ENCODE measurements at regions not wholly inside any gene's neighbourhood (a gene's known extent, or its start where the extent isn't known, plus 50 kb on each side); places are given as distances from the start of the nearest gene placed in this dataset.

- peaks cover 58% of the 10 kb centered on the region for H3K27me3 Mint-ChIP-seq
- no peak overlapping the region for H3K4me2 ChIP-seq (replicated peaks; ENCODE audit: low read depth, low read length, poor library complexity, severe bottlenecking)
- H3K79me2 ChIP-seq (ENCODE audit: control insufficient read depth, insufficient read depth, low read length): no peaks in the 10 kb centered on the region
- ATAC-seq (ENCODE audit: low read depth): no peak
- intact Hi-C loops (cut with micrococcal nuclease): loop anchor here (10.0 kb wide), 1 partner anchor 115 kb away; no protein-coding TSS in a partner anchor
- no peaks in the 10 kb centered on the region for H4K20me1 ChIP-seq (ENCODE audit: control insufficient read depth, insufficient read depth, low read length, poor library complexity, severe bottlenecking)
- TF ChIP-seq CTCF (IDR thresholded peaks at IDR 0.05): no peak
- no peak for TF ChIP-seq EZH2 (IDR thresholded peaks at IDR 0.05; ENCODE audit: borderline replicate concordance, insufficient read depth, low read depth, low read length, poor library complexity, severe bottlenecking)
- H3K4me1 Mint-ChIP-seq: no peaks in the 10 kb centered on the region
- no peak overlapping the region for H3K4me3 Mint-ChIP-seq
- ChIA-PET POLR2A (no interaction called here), CTCF (no interaction called here)
- H3K27ac Mint-ChIP-seq: no peak overlapping the region
- no peak overlapping the region for H3K9ac ChIP-seq (ENCODE audit: low read length)
- H3K27me3 ChIP-seq (replicated peaks in 1 of 4; ENCODE audit: control extremely low read depth in 1 of 4, control insufficient read depth in 3 of 4, insufficient read depth in 4 of 4, low read length in 3 of 4): peaks cover 0 to 15% (median 5%) of the 10 kb centered on the region in 4 experiments
- H3K9me3 Mint-ChIP-seq (ENCODE audit: insufficient read depth): peaks cover 2% of the 10 kb centered on the region
- no peak overlapping the region for H3K27ac ChIP-seq (ENCODE audit: low read length in 2 of 2)
- no peak overlapping the region for H3K4me3 ChIP-seq (ENCODE audit: control extremely low read depth in 1 of 5, extremely low read depth in 1 of 5, insufficient read depth in 1 of 5, low read depth in 2 of 5, low read length in 4 of 5)
- DNase-seq: no peak
- WGBS (ENCODE audit: insufficient coverage): 79% methylated on average over 2 of the region's 3 CpGs
- H3K36me3 ChIP-seq (replicated peaks in 1 of 2; ENCODE audit: control extremely low read depth in 1 of 2, control insufficient read depth in 1 of 2, extremely low read depth in 1 of 2, insufficient read depth in 2 of 2, low read length in 1 of 2): no peaks in the 10 kb centered on the region
- no peaks in the 10 kb centered on the region for H3K4me1 ChIP-seq (ENCODE audit: control insufficient read depth in 2 of 2, insufficient read depth in 2 of 2, low read length in 2 of 2)
- no peak overlapping the region for H2AFZ ChIP-seq (ENCODE audit: insufficient read depth, low read depth, low read length, poor library complexity, severe bottlenecking)
- H3K9me3 ChIP-seq (ENCODE audit: control extremely low read depth in 1 of 3, control insufficient read depth in 2 of 3, insufficient read depth in 1 of 3, low read length in 2 of 3): peaks cover 0 to 9% (median 0%) of the 10 kb centered on the region in 3 donors
These were observed 89.7 kb upstream of the MYL2 start for GRCh38 chr12:111010061-111010460.

GRCh38 chr12:111006621-111007020 lies 86.2 kb upstream of the MYL2 start:
- ATAC-seq (ENCODE audit: low read depth): no peak
- ChIA-PET POLR2A (no interaction called here), CTCF (interaction anchor here (1.4 kb wide), 1 partner anchor 12 kb away, joined by 4 read pairs; no protein-coding TSS in a partner anchor)

More at GRCh38 chr12:111006621-111007020, 86.2 kb upstream of the MYL2 start:
- no peak for DNase-seq
- no peak overlapping the region for H3K9ac ChIP-seq (ENCODE audit: low read length)
- TF ChIP-seq EZH2 (IDR thresholded peaks at IDR 0.05; ENCODE audit: borderline replicate concordance, insufficient read depth, low read depth, low read length, poor library complexity, severe bottlenecking) (no peak), CTCF (IDR thresholded peaks at IDR 0.05) (no peak)
- H3K9me3 Mint-ChIP-seq (ENCODE audit: insufficient read depth): no peaks in the 10 kb centered on the region
- H2AFZ ChIP-seq (ENCODE audit: insufficient read depth, low read depth, low read length, poor library complexity, severe bottlenecking): no peak overlapping the region
- no peak overlapping the region for H3K4me3 ChIP-seq (ENCODE audit: control extremely low read depth in 1 of 5, extremely low read depth in 1 of 5, insufficient read depth in 1 of 5, low read depth in 2 of 5, low read length in 4 of 5)
- H3K27me3 ChIP-seq (replicated peaks in 1 of 4; ENCODE audit: control extremely low read depth in 1 of 4, control insufficient read depth in 3 of 4, insufficient read depth in 4 of 4, low read length in 3 of 4): peaks cover 0 to 15% (median 7%) of the 10 kb centered on the region in 4 experiments
- H3K4me3 Mint-ChIP-seq: no peak overlapping the region
- H3K9me3 ChIP-seq (ENCODE audit: control extremely low read depth in 1 of 3, control insufficient read depth in 2 of 3, insufficient read depth in 1 of 3, low read length in 2 of 3): peaks cover 0 to 6% (median 0%) of the 10 kb centered on the region in 3 donors
- H3K27ac Mint-ChIP-seq: no peak overlapping the region
- WGBS (ENCODE audit: insufficient coverage): 46% methylated on average over 2 of the region's 2 CpGs
- H3K36me3 ChIP-seq (replicated peaks in 1 of 2; ENCODE audit: control extremely low read depth in 1 of 2, control insufficient read depth in 1 of 2, extremely low read depth in 1 of 2, insufficient read depth in 2 of 2, low read length in 1 of 2): no peaks in the 10 kb centered on the region
- H3K4me2 ChIP-seq (replicated peaks; ENCODE audit: low read depth, low read length, poor library complexity, severe bottlenecking): no peak overlapping the region
- intact Hi-C loops (cut with micrococcal nuclease): no loop called here
- H3K79me2 ChIP-seq (ENCODE audit: control insufficient read depth, insufficient read depth, low read length): no peaks in the 10 kb centered on the region
- H3K27ac ChIP-seq (ENCODE audit: low read length in 2 of 2): no peak overlapping the region
- peaks cover 60% of the 10 kb centered on the region for H3K27me3 Mint-ChIP-seq
- no peaks in the 10 kb centered on the region for H4K20me1 ChIP-seq (ENCODE audit: control insufficient read depth, insufficient read depth, low read length, poor library complexity, severe bottlenecking)
- no peaks in the 10 kb centered on the region for H3K4me1 ChIP-seq (ENCODE audit: control insufficient read depth in 2 of 2, insufficient read depth in 2 of 2, low read length in 2 of 2)
- H3K4me1 Mint-ChIP-seq: no peaks in the 10 kb centered on the region
